ENCODE measurements at regions not wholly inside any gene's neighbourhood (a gene's known extent, or its start where the extent isn't known, plus 50 kb on each side); places are given as distances from the start of the nearest gene placed in this dataset.
A peak's percentile ranks its signal among the peaks of the same experiment; 100 is the strongest.

- FAIRE-seq = no peak
- WGBS, 2 experiments (ENCODE audit: extremely low coverage in 1 of 2, insufficient coverage in 1 of 2, insufficient read length in 1 of 2, insufficient replicate concordance in 2 of 2, low coverage in 1 of 2, low lambda C conversion rate in 2 of 2, missing lambda C conversion rate in 1 of 2) = 87% methylated on average over 5 of the region's 5 CpGs; no CpG with 5 or more reads in 1 of the 2 experiments
These were observed 359.6 kb downstream of the SHQ1 start for GRCh38 chr3:72488738-72489035.

More at GRCh38 chr3:72488738-72489035, 359.6 kb downstream of the SHQ1 start:
- Histone ChIP-seq H4K91ac (replicated peaks; ENCODE audit: insufficient read length, low read length) (no peak overlapping the region), H3K56ac (replicated peaks; ENCODE audit: insufficient read length, low read depth, low read length) (no peak overlapping the region), H2BK15ac (ENCODE audit: low read length) (no peak overlapping the region), H2BK12ac (ENCODE audit: low read depth, low read length) (no peak overlapping the region), H3K79me2 (ENCODE audit: control insufficient read depth in 1 of 2, insufficient read depth in 2 of 2, low read length in 2 of 2) (no peaks in the 10 kb centered on the region), H3K79me1 (ENCODE audit: low read depth, low read length) (no peaks in the 10 kb centered on the region), H3K9ac (replicated peaks in 1 of 4; ENCODE audit: extremely low read depth in 1 of 4, low read depth in 3 of 4, low read length in 3 of 4) (no peak overlapping the region), H3K4me1 (replicated peaks in 1 of 4; ENCODE audit: control insufficient read depth in 3 of 4, insufficient read depth in 4 of 4, low read length in 3 of 4) (peaks cover 7 to 24% (median 13%) of the 10 kb centered on the region in 4 experiments), H3K4me3 (ENCODE audit: extremely low read depth in 1 of 4, insufficient read depth in 2 of 4, low read depth in 3 of 4, low read length in 4 of 4) (no peak overlapping the region), H3K9me3 (ENCODE audit: insufficient read depth in 2 of 2, low read depth in 1 of 2, low read length in 1 of 2) (no peaks in the 10 kb centered on the region), H3K36me3 (ENCODE audit: control insufficient read depth in 2 of 4, insufficient read depth in 4 of 4, low read length in 3 of 4) (no peaks in the 10 kb centered on the region), H3K4ac (replicated peaks; ENCODE audit: insufficient read length, low read depth, low read length) (no peak overlapping the region), H3K27ac (ENCODE audit: low read depth, low read length) (no peak overlapping the region), H2AK5ac (ENCODE audit: low read depth, low read length) (no peak overlapping the region), H3K23ac (ENCODE audit: insufficient read length) (no peak overlapping the region), H3K4me2 (ENCODE audit: insufficient read depth in 1 of 2, low read depth in 2 of 2, low read length in 2 of 2) (peak overlapping the region in 1 of 2 experiments; percentile 44; a peak in 1 of 4 replicates), H3K27me3 (replicated peaks in 1 of 4; ENCODE audit: control insufficient read depth in 3 of 4, extremely low read depth in 1 of 4, insufficient read depth in 3 of 4, low read length in 3 of 4) (no peaks in the 10 kb centered on the region; a peak in 2 of 7 replicates), H3K23me2 (ENCODE audit: low read depth, low read length) (no peaks in the 10 kb centered on the region), H2BK5ac (ENCODE audit: low read depth, low read length) (no peak overlapping the region), H2BK20ac (ENCODE audit: low read length) (0 out of 2 replicates have a peak overlapping the region, but pooled peaks have one; percentile 15), H3K18ac (ENCODE audit: extremely low read depth, low read length) (no peak overlapping the region), H2BK120ac (replicated peaks; ENCODE audit: low read depth, low read length) (no peak overlapping the region), H4K8ac (ENCODE audit: extremely low read depth, insufficient read depth, low read length) (no peak overlapping the region), H4K5ac (ENCODE audit: insufficient read length, low read depth, low read length) (no peak overlapping the region), H3K14ac (ENCODE audit: insufficient read length) (no peak overlapping the region), H2AFZ (ENCODE audit: low read length) (no peak overlapping the region), H4K20me1 (replicated peaks in 1 of 2; ENCODE audit: control insufficient read depth in 1 of 2, insufficient read depth in 2 of 2, low read length in 2 of 2) (no peaks in the 10 kb centered on the region)
- TF ChIP-seq GABPA (IDR thresholded peaks at IDR 0.05; ENCODE audit: borderline replicate concordance, insufficient read depth, low read length) (no peak), GTF2F1 (IDR thresholded peaks at IDR 0.05; ENCODE audit: borderline replicate concordance, low read depth, low read length) (no peak), POLR2AphosphoS5 (IDR thresholded peaks at IDR 0.05; ENCODE audit: low read depth, low read length) (no peak), CHD1 (IDR thresholded peaks at IDR 0.05; ENCODE audit: low read depth, low read length) (no peak), RBBP5 (IDR thresholded peaks at IDR 0.05; ENCODE audit: borderline replicate concordance, low read depth, low read length) (no peak)
- ChIA-PET CTCF (ENCODE audit: partially characterized antibody) (interaction anchor here (0.5 to 1.6 kb wide), 4 partner anchors 10 to 149 kb away, joined by 3 to 5 read pairs (median 4); no protein-coding TSS in a partner anchor), POLR2A (ENCODE audit: partially characterized antibody) (no interaction called here)
- DNase-seq (ENCODE audit: low read depth in 1 of 2, low spot score in 2 of 2) = no peak

Measured in H1 (cell line).